Activated CD8-positive, alpha-beta memory T cell treated with anti-CD3 and anti-CD28 coated beads, Interleukin-2, amount 50 U/mL, for 48 hours (primary cell): ENCODE measurements at regions not wholly inside any gene's neighbourhood (a gene's known extent, or its start where the extent isn't known, plus 50 kb on each side); places are given as distances from the start of the nearest gene placed in this dataset.
"Not testable (repeated sequence)": the region's sequence is repeated elsewhere in the genome, so short reads cannot be mapped to it uniquely, and the experiment has no call there.

Experiments
- DNase-seq: peaks from one replicate; pipeline ENCODE4 v3.0.0-alpha.2; 2020

DNA sequence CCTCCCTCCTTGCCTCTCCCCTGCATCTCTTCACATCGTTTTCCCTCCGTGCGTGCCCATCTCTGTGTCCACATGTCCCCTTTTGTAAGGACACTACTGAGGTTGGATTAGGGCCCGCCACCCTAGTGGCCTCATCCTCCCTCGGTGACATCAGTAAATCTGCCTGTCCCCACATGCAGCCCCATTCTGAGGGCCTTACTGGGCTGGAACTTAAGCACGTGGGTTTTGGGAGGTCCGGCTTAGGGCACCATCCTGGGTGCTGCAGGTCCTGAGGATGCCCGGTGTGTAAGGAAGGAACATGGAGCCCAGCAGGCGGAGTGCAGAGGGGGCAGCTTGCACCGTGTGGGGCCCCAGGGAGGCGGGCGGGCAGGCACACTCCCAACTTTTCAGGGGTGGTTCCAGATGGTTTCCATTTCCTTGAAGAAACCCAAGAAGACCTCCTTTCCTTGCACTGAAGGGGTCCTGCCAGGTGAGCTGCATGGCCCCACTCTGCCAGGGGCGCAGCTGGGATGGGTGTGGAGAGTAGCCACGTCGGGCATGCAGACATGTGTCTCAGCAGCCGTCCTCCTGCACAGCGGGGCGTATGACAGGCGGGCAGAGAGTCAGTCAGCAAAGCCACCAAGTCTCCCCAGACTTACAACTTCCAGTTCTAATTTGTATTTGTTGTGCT lies 329.9 kb downstream of the QKI start:
- DNase-seq, result no peak

GRCh38 chr6:163743796-163744195 lies 329.3 kb downstream of the QKI start:
- no peak for DNase-seq

- DNase-seq, result no peak
Observed at GRCh38 chr6:163741743-163742363, 327.3 kb downstream of the QKI start.

DNA sequence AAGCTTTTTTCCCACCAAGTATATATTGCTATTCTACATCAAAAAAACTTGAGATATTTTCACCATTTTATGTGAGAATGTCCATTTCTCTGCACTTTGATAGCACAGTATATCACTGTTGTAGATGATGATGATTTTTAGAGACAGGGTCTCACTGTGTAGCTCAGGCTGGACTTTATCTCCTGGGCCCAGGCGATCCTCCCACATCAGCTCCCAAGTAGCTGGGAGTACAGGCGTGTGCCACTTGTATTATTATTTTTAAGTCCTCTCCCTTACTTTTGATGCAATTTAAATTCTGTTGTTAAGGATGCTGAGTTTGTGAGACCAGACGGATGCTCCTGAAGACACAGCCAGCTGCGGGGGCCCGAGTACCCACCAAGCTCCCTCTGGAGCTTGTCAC lies 326.8 kb downstream of the QKI start:
- no peak for DNase-seq

DNA sequence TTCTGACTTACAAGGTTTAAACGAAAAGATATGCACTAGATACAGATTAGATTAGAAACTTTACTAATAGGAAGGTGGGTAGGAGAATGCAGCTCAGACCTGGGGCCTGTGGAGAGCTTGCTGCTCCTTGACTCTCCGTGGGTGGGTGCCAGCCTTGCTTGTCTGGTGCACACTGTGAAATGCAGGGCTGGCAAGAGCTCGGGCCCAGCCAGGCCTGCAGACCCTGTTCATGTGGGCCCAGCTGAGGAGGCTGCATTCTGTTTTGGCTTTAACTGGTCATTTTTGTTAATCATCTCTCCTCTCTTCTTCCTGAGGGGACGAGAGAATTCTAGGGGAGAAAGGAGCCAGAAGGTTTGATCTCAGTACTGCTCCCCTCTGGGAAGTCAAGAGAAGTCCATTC lies 325.4 kb downstream of the QKI start:
- DNase-seq, result no peak

DNA sequence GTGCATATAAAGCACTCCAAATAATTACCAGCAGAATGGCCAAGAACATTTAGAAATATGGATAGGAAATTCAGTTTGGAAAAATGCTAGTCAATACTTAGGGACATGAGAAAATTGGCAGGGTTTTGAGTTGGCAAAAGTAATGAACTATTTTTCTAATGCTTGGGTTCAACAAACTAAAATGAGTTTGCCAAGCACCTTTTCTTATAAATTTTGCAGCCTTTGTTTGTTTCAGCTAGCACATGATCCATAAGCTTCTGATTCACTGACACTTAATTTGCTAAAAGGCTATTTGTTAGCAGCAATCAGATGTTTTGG lies 324.8 kb downstream of the QKI start:
- no peak for DNase-seq

DNA sequence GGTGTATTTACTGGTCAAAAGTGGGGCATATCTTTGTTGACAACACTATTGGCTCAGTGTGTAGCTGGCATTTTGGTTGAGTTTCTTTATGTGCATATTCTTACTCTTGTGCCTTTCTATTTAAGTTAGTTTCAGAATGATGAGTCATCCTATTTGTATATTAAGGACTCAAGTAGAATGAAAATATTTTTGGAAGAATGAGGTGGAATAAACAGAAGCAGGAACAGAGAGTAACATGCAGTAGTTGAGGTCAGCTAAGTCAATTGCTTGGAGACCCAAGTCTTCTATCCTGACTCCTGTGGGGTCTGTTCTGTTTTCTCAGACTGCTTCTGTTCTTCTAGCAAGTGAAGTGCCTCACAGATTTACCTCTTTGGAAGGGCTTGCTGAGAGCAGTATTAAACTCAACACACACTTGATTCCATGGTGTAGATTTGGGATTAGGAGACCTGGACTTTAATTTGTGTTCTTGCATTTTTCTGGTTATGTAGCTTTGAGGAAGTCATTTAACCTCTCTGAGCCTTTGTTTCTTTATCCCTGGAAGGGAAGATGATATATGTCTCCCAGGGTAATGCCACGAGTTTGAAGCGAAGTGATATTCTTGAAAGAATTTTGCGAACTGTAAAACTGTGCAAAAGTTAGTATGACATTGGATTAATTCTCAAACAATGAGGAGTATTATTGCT lies 324.3 kb downstream of the QKI start:
- no peak for DNase-seq

- DNase-seq, result peak; percentile 4
Observed at GRCh38 chr6:163738304-163738703, 323.8 kb downstream of the QKI start.

- DNase-seq, result no peak
Observed at GRCh38 chr6:163735076-163735475, 320.6 kb downstream of the QKI start.

DNA sequence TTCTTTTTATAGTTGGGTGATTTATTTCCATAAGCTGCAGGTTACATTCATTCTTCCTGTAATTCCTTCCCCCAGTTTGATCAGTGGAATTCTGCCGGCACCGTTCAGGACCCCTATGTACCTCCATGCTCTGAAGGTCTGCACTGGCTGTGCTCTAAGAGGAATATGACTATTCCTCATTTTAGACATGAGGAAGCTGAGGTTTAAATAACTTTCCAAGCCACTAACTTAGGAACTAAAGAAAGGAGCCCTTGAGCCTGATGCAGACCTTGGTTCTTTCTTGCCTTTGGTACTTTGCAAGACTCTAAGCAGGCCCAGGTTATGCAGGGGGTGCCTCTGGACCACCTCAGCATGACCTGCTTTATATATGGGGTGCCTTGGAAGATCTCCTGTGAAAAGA lies 318.5 kb downstream of the QKI start:
- DNase-seq, result no peak

- DNase-seq, result no peak
Observed at GRCh38 chr6:163732479-163732878, 318.0 kb downstream of the QKI start.

DNA sequence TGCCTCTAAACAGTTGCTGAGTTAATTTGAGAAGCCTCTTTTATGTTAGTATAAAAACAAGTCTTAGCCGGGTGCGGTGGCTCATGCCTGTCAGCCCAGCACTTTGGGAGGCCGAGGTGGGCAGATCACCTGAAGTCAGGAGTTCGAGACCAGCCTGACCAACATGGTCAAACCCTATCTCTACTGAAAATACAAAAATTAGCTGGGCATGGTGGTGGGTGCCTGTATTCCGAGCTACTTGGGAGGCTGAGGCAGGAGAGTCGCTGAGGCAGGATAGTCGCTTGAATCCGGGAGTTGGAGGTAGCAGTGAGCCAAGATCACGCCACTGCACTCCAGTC lies 317.5 kb downstream of the QKI start:
- not testable (repeated sequence) for DNase-seq

DNA sequence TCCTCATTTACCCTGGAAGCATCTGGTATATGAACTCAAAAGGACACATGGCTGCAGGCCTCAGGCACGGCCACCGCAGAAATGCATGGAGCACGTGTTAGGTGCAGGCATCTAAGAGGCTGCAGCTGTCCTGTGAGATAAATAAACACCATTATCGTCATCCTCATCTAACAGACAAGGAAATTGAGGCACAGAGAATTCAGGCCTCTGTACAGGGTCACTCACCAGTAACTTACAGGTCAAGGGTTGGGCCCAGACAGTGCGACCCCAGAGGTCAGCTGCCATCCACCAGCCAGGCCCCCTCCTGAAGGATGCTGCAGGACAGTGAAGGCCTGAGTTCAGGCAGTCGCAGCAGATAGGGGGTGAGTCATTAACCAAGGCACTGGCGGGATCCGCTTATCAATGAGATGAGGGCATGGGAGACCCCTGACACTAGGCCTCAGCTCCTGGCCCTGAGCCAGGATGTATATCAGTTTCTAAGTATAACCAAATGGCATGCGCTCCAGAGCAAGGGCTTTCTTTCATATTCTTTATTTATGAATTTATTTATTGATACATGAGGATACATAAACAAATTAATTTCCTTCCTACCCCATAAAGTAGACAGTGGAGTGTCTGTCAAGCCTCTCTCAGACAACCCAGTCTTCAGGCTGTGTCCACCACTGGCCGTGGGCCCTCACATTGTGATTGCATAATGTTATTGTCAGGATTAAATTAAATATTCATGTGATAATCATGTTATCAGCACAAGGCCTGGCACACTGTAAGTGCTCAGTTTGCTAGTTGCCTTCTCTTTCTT lies 316.9 kb downstream of the QKI start:
- DNase-seq, result no peak

- DNase-seq, result no peak
Observed at GRCh38 chr6:163730246-163731210, 316.0 kb downstream of the QKI start.

GRCh38 chr6:163729127-163729872 lies 314.8 kb downstream of the QKI start:
- no peak for DNase-seq

GRCh38 chr6:163728442-163729126 lies 314.1 kb downstream of the QKI start:
- no peak for DNase-seq

GRCh38 chr6:163726037-163726695 lies 311.6 kb downstream of the QKI start:
- no peak for DNase-seq

- DNase-seq, result no peak
Observed at GRCh38 chr6:163725008-163725941, 310.8 kb downstream of the QKI start.

DNA sequence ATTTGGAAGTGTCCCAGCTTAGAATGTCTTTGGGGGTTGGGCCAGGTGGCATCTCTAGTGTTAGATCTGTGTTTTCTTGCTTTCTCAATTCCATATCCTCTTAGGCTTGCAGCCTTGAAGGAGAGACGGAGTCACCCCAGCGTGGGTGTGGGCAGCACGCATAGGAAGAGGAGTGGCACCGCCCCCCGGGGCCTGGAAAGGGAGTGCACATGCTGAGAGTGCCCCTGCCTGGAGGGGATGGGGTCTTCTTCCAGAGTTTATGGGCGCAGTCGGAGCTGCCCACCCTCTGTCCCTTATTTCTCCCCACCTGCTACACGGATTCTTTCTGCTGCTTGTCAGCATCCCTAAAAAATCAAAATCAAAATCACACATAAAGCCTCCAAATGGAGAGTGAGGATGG lies 309.7 kb downstream of the QKI start:
- no peak for DNase-seq

DNA sequence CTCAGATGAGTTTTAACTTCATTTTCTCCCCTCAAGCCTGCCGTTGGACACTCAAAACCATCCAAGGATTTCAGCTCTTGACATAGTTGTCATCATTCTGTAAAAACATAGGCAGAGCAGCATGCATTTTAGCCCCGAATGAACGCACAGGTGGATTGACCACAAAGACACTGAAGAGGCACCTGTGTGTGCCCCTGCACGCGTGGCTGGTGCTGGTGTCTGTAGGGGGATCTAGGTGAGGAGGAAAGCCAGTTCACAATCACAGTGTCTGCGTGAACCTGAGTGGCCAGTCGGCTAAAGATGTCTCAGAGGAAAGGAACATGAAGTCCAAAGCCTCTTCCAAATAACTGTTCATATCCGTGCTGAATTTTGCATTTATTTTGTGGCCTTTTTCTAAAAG lies 309.2 kb downstream of the QKI start:
- no peak for DNase-seq
